ENCODE measurements at regions not wholly inside any gene's neighbourhood (a gene's known extent, or its start where the extent isn't known, plus 50 kb on each side); places are given as distances from the start of the nearest gene placed in this dataset.

GRCh38 chr7:118060692-118061091 lies 123.3 kb upstream of the LSM8 start:
- no peaks in the 10 kb centered on the region for H3K4me1 ChIP-seq (ENCODE audit: control insufficient read depth, insufficient read depth, low read depth, low read length)
- H4K8ac ChIP-seq (ENCODE audit: low read length) = no peak overlapping the region
- no peak overlapping the region for H3K9ac ChIP-seq (ENCODE audit: low read length)
- no peak overlapping the region for H4K91ac ChIP-seq (ENCODE audit: low read length)
- H3K14ac ChIP-seq (ENCODE audit: low read length in 2 of 2) = no peak overlapping the region
- H2AK5ac ChIP-seq (ENCODE audit: low read length, severe bottlenecking) = no peak overlapping the region
- no peak overlapping the region for H3K23ac ChIP-seq (ENCODE audit: low read length in 2 of 2)
- no peak overlapping the region for H2BK15ac ChIP-seq (ENCODE audit: low read depth, poor library complexity, severe bottlenecking)
- H3K4me3 ChIP-seq (ENCODE audit: insufficient read depth in 1 of 2, low read depth in 1 of 2, low read length in 2 of 2) = no peak overlapping the region
- no peak overlapping the region for H3K18ac ChIP-seq (ENCODE audit: low read depth in 1 of 2, low read length in 2 of 2)
- no peak overlapping the region for H3K4me2 ChIP-seq (ENCODE audit: low read length, poor library complexity, severe bottlenecking)
- no peak overlapping the region for H2BK120ac ChIP-seq (ENCODE audit: low read depth, low read length)
- no peaks in the 10 kb centered on the region for H3K79me1 ChIP-seq (replicated peaks; ENCODE audit: low read length, poor library complexity, severe bottlenecking)
- no peak overlapping the region for H2AFZ ChIP-seq (ENCODE audit: low read depth, low read length)
- no peak overlapping the region for H2BK12ac ChIP-seq (ENCODE audit: low read length in 2 of 2)
- H3K9me3 ChIP-seq (ENCODE audit: control insufficient read depth, low read length) = no peaks in the 10 kb centered on the region
- DNase-seq = no peak
- no peak overlapping the region for H2BK5ac ChIP-seq (ENCODE audit: low read depth, low read length, poor library complexity, severe bottlenecking)
- 46% methylated on average over 1 of the region's 1 CpG for WGBS
- H3K36me3 ChIP-seq (ENCODE audit: control insufficient read depth in 1 of 2, insufficient read depth in 2 of 2, low read depth in 1 of 2, low read length in 2 of 2) = no peaks in the 10 kb centered on the region
- H3K4ac ChIP-seq (ENCODE audit: low read depth in 1 of 2, low read length in 2 of 2) = no peak overlapping the region
- no peak overlapping the region for H3K27ac ChIP-seq (ENCODE audit: low read length, poor library complexity, severe bottlenecking)
- H3K27me3 ChIP-seq (ENCODE audit: control insufficient read depth in 1 of 2, insufficient read depth in 1 of 2, low read length in 2 of 2) = no peaks in the 10 kb centered on the region

GRCh38 chr7:118061386-118061785 lies 122.6 kb upstream of the LSM8 start:
- no peak overlapping the region for H3K18ac ChIP-seq (ENCODE audit: low read depth in 1 of 2, low read length in 2 of 2)
- H4K91ac ChIP-seq (ENCODE audit: low read length) = no peak overlapping the region
- no peak overlapping the region for H3K4me3 ChIP-seq (ENCODE audit: insufficient read depth in 1 of 2, low read depth in 1 of 2, low read length in 2 of 2)
- H2BK12ac ChIP-seq (ENCODE audit: low read length in 2 of 2) = no peak overlapping the region
- H4K8ac ChIP-seq (ENCODE audit: low read length) = no peak overlapping the region
- no peak overlapping the region for H3K9ac ChIP-seq (ENCODE audit: low read length)
- DNase-seq = no peak
- no peak overlapping the region for H3K23ac ChIP-seq (ENCODE audit: low read length in 2 of 2)
- no peaks in the 10 kb centered on the region for H3K4me1 ChIP-seq (ENCODE audit: control insufficient read depth, insufficient read depth, low read depth, low read length)
- H2BK5ac ChIP-seq (ENCODE audit: low read depth, low read length, poor library complexity, severe bottlenecking) = no peak overlapping the region
- H2AK5ac ChIP-seq (ENCODE audit: low read length, severe bottlenecking) = no peak overlapping the region
- no peaks in the 10 kb centered on the region for H3K27me3 ChIP-seq (ENCODE audit: control insufficient read depth in 1 of 2, insufficient read depth in 1 of 2, low read length in 2 of 2)
- H2AFZ ChIP-seq (ENCODE audit: low read depth, low read length) = no peak overlapping the region
- H3K27ac ChIP-seq (ENCODE audit: low read length, poor library complexity, severe bottlenecking) = no peak overlapping the region
- WGBS = 87% methylated on average over 5 of the region's 6 CpGs
- H3K14ac ChIP-seq (ENCODE audit: low read length in 2 of 2) = no peak overlapping the region
- H3K4ac ChIP-seq (ENCODE audit: low read depth in 1 of 2, low read length in 2 of 2) = no peak overlapping the region
- no peak overlapping the region for H2BK120ac ChIP-seq (ENCODE audit: low read depth, low read length)
- H3K36me3 ChIP-seq (ENCODE audit: control insufficient read depth in 1 of 2, insufficient read depth in 2 of 2, low read depth in 1 of 2, low read length in 2 of 2) = no peaks in the 10 kb centered on the region
- H3K9me3 ChIP-seq (ENCODE audit: control insufficient read depth, low read length) = no peaks in the 10 kb centered on the region
- H2BK15ac ChIP-seq (ENCODE audit: low read depth, poor library complexity, severe bottlenecking) = no peak overlapping the region
- no peaks in the 10 kb centered on the region for H3K79me1 ChIP-seq (replicated peaks; ENCODE audit: low read length, poor library complexity, severe bottlenecking)
- no peak overlapping the region for H3K4me2 ChIP-seq (ENCODE audit: low read length, poor library complexity, severe bottlenecking)

- H3K27me3 ChIP-seq (ENCODE audit: control insufficient read depth in 1 of 2, insufficient read depth in 1 of 2, low read length in 2 of 2) = no peaks in the 10 kb centered on the region
- H2BK15ac ChIP-seq (ENCODE audit: low read depth, poor library complexity, severe bottlenecking) = no peak overlapping the region
- H4K8ac ChIP-seq (ENCODE audit: low read length) = no peak overlapping the region
- H3K9ac ChIP-seq (ENCODE audit: low read length) = no peak overlapping the region
- no peak overlapping the region for H3K27ac ChIP-seq (ENCODE audit: low read length, poor library complexity, severe bottlenecking)
- H3K14ac ChIP-seq (ENCODE audit: low read length in 2 of 2) = no peak overlapping the region
- H3K9me3 ChIP-seq (ENCODE audit: control insufficient read depth, low read length) = no peaks in the 10 kb centered on the region
- H3K4me1 ChIP-seq (ENCODE audit: control insufficient read depth, insufficient read depth, low read depth, low read length) = no peaks in the 10 kb centered on the region
- H3K79me1 ChIP-seq (replicated peaks; ENCODE audit: low read length, poor library complexity, severe bottlenecking) = no peaks in the 10 kb centered on the region
- H2AK5ac ChIP-seq (ENCODE audit: low read length, severe bottlenecking) = no peak overlapping the region
- H3K18ac ChIP-seq (ENCODE audit: low read depth in 1 of 2, low read length in 2 of 2) = no peak overlapping the region
- no peak overlapping the region for H2BK120ac ChIP-seq (ENCODE audit: low read depth, low read length)
- no peak for DNase-seq
- 90% methylated on average over 3 of the region's 5 CpGs for WGBS
- no peak overlapping the region for H2BK5ac ChIP-seq (ENCODE audit: low read depth, low read length, poor library complexity, severe bottlenecking)
- H4K91ac ChIP-seq (ENCODE audit: low read length) = no peak overlapping the region
- no peak overlapping the region for H2BK12ac ChIP-seq (ENCODE audit: low read length in 2 of 2)
- H3K36me3 ChIP-seq (ENCODE audit: control insufficient read depth in 1 of 2, insufficient read depth in 2 of 2, low read depth in 1 of 2, low read length in 2 of 2) = no peaks in the 10 kb centered on the region
- no peak overlapping the region for H3K4ac ChIP-seq (ENCODE audit: low read depth in 1 of 2, low read length in 2 of 2)
- no peak overlapping the region for H2AFZ ChIP-seq (ENCODE audit: low read depth, low read length)
- H3K4me2 ChIP-seq (ENCODE audit: low read length, poor library complexity, severe bottlenecking) = no peak overlapping the region
- no peak overlapping the region for H3K23ac ChIP-seq (ENCODE audit: low read length in 2 of 2)
- no peak overlapping the region for H3K4me3 ChIP-seq (ENCODE audit: insufficient read depth in 1 of 2, low read depth in 1 of 2, low read length in 2 of 2)
These were observed 110.9 kb upstream of the LSM8 start for GRCh38 chr7:118072893-118073674.

GRCh38 chr7:118075936-118076335 lies 108.0 kb upstream of the LSM8 start:
- no peaks in the 10 kb centered on the region for H3K36me3 ChIP-seq (ENCODE audit: control insufficient read depth in 1 of 2, insufficient read depth in 2 of 2, low read depth in 1 of 2, low read length in 2 of 2)

More at GRCh38 chr7:118075936-118076335, 108.0 kb upstream of the LSM8 start:
- Histone ChIP-seq H3K23ac (ENCODE audit: low read length in 2 of 2) (no peak overlapping the region), H2BK15ac (ENCODE audit: low read depth, poor library complexity, severe bottlenecking) (no peak overlapping the region), H3K18ac (ENCODE audit: low read depth in 1 of 2, low read length in 2 of 2) (no peak overlapping the region), H3K4me2 (ENCODE audit: low read length, poor library complexity, severe bottlenecking) (no peak overlapping the region), H4K8ac (ENCODE audit: low read length) (no peak overlapping the region), H3K9ac (ENCODE audit: low read length) (no peak overlapping the region), H2BK120ac (ENCODE audit: low read depth, low read length) (no peak overlapping the region), H2BK5ac (ENCODE audit: low read depth, low read length, poor library complexity, severe bottlenecking) (peak overlapping the region; percentile 44), H3K9me3 (ENCODE audit: control insufficient read depth, low read length) (no peaks in the 10 kb centered on the region), H3K14ac (ENCODE audit: low read length in 2 of 2) (no peak overlapping the region), H4K91ac (ENCODE audit: low read length) (no peak overlapping the region), H3K79me1 (replicated peaks; ENCODE audit: low read length, poor library complexity, severe bottlenecking) (no peaks in the 10 kb centered on the region), H3K4ac (ENCODE audit: low read depth in 1 of 2, low read length in 2 of 2) (no peak overlapping the region), H3K27ac (ENCODE audit: low read length, poor library complexity, severe bottlenecking) (no peak overlapping the region), H3K4me1 (ENCODE audit: control insufficient read depth, insufficient read depth, low read depth, low read length) (no peaks in the 10 kb centered on the region), H2BK12ac (ENCODE audit: low read length in 2 of 2) (no peak overlapping the region), H2AK5ac (ENCODE audit: low read length, severe bottlenecking) (no peak overlapping the region), H3K4me3 (ENCODE audit: insufficient read depth in 1 of 2, low read depth in 1 of 2, low read length in 2 of 2) (no peak overlapping the region), H3K27me3 (ENCODE audit: control insufficient read depth in 1 of 2, insufficient read depth in 1 of 2, low read length in 2 of 2) (no peaks in the 10 kb centered on the region), H2AFZ (ENCODE audit: low read depth, low read length) (no peak overlapping the region)
- 100% methylated on average over 1 of the region's 2 CpGs for WGBS
- DNase-seq = no peak

All from mesenchymal stem cell (in vitro differentiated cells and primary cell).